ENCODE measurements at regions not wholly inside any gene's neighbourhood (a gene's known extent, or its start where the extent isn't known, plus 50 kb on each side); places are given as distances from the start of the nearest gene placed in this dataset.

DNA sequence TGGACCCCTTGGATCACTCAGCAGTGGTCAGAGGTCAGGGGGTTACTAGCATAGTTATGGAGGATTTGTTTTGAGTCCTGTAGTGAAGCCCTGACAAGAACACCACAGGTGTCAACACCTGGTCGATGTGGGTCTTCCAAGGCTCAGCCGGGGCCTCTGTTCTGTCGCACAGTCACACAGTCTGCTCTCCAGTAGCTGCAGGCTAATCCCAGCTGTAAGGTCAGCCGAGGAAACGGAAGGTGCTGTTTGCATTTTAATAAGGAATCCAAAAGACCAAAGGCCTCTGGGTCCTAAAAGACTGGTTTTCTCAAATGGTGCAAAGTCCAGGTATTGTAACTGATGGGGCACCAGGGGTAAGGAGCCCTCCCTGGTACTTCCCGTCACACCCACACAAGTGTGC, 71.7 kb downstream of the RPLP1 start:
- no peak for DNase-seq
- no peaks in the 10 kb centered on the region for H3K27me3 ChIP-seq (ENCODE audit: low read depth)
- H3K27ac ChIP-seq = no peak overlapping the region
- intact Hi-C loops (cut with DNase I) = no loop called here
- TF ChIP-seq, protein P1, sequence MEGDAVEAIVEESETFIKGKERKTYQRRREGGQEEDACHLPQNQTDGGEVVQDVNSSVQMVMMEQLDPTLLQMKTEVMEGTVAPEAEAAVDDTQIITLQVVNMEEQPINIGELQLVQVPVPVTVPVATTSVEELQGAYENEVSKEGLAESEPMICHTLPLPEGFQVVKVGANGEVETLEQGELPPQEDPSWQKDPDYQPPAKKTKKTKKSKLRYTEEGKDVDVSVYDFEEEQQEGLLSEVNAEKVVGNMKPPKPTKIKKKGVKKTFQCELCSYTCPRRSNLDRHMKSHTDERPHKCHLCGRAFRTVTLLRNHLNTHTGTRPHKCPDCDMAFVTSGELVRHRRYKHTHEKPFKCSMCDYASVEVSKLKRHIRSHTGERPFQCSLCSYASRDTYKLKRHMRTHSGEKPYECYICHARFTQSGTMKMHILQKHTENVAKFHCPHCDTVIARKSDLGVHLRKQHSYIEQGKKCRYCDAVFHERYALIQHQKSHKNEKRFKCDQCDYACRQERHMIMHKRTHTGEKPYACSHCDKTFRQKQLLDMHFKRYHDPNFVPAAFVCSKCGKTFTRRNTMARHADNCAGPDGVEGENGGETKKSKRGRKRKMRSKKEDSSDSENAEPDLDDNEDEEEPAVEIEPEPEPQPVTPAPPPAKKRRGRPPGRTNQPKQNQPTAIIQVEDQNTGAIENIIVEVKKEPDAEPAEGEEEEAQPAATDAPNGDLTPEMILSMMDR (IDR thresholded peaks at IDR 0.05) = no peak
- H3K4me3 ChIP-seq = no peak overlapping the region
- H3K4me1 ChIP-seq = no peaks in the 10 kb centered on the region
- no peaks in the 10 kb centered on the region for H3K9me3 ChIP-seq
- no peak for ATAC-seq
- H3K36me3 ChIP-seq = no peaks in the 10 kb centered on the region

DNA sequence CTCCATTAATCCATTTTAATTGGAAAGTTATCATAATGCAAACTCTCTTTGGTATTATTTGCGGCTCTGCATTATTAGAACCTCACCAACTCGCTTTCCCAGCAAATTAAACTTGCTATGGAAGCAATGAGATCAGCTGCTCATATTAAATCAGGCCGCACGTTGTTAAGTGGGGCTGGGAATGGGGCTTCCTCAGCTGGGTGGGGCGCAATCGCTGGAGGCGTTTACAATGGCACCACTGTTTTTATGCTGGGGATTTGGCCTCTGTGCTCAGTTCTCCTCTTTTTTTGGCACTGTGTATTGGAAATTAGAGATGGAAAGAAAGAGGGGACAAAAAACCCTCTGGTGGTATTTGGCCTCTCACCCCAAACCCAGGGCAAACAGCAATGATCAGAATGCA, 72.2 kb downstream of the RPLP1 start:
- no peak for DNase-seq
- intact Hi-C loops (cut with DNase I) = no loop called here
- Histone ChIP-seq H3K27me3 (ENCODE audit: low read depth) (no peaks in the 10 kb centered on the region), H3K4me3 (no peak overlapping the region), H3K4me1 (no peaks in the 10 kb centered on the region), H3K9me3 (no peaks in the 10 kb centered on the region), H3K36me3 (no peaks in the 10 kb centered on the region), H3K27ac (no peak overlapping the region)
- TF ChIP-seq, protein P1 (IDR thresholded peaks at IDR 0.05) = no peak
- ATAC-seq = no peak

DNA sequence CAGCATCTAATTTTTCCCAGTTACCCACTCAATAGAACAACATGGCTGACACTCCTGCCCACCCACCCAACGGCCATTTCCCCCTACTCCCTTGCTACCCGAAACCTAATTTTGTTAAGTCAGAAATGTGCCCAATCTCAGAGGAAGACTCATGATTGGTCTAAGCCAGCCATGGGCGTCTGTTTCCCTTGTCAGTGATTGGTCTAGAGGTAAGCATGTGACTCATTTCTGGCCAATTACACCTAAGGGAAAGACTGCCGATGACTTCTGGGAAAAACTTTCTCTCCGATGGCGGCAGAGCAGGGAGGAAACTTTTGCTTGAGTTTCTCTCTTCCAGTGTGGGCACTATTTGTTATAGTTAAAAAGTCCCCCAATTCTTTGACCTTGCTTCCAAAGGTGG, 72.9 kb downstream of the RPLP1 start:
- intact Hi-C loops (cut with DNase I) = no loop called here
- DNase-seq (no peak), ATAC-seq (no peak)
- no peaks in the 10 kb centered on the region for H3K36me3 ChIP-seq
- H3K4me1 ChIP-seq = no peaks in the 10 kb centered on the region
- TF ChIP-seq, protein P1 (IDR thresholded peaks at IDR 0.05) = no peak
- H3K4me3 ChIP-seq = no peak overlapping the region
- no peaks in the 10 kb centered on the region for H3K27me3 ChIP-seq (ENCODE audit: low read depth)
- H3K9me3 ChIP-seq = no peaks in the 10 kb centered on the region
- no peak overlapping the region for H3K27ac ChIP-seq

DNA sequence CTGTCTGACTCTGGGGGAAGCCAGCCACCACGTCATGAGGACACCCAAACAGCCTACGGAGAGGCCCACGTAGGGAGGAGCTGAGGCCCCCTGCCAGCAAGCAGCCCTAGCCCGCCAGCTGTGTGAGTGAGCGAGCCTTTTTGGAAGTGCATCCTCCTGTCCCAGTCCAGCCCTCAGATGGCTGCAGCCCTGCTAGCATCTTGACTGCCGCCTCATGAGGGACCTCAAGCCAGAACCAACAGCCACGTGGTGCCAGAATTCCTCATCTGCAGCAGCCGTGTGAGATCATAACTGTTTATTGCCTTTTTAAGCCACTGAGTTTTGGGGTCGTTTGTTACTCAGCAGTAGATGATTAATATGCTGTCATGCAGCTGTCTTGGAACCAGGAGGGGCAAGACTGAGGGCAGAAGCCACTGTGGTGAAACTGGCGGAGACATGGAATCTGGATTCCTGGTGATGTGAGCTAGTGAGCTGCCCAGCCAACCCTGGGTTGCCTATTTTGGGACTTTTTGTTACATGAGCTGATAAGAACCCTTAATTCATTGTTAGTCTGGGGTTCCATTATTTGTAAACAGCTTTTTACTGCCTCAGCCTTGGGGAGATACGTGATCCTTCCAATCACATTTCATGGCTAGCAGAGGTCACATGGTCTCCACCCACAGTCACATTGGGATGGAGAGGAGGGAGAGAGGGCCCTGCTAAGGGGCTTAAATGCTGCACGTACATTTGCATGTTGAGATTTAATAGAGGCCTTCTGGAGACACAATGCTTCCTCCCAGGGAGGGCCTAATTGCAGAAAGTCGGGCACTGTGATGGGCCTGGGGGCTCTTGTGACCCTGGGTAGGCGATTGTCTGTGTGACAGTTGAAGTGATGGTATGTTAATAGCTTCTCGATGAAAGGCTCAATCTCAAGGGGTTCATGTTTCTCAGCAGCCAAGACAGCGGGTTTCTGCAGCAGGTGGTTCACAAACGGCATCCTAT, 73.8 kb downstream of the RPLP1 start:
- Histone ChIP-seq H3K4me1 (no peaks in the 10 kb centered on the region), H3K9me3 (no peaks in the 10 kb centered on the region), H3K27me3 (ENCODE audit: low read depth) (no peaks in the 10 kb centered on the region), H3K27ac (no peak overlapping the region), H3K4me3 (no peak overlapping the region), H3K36me3 (no peaks in the 10 kb centered on the region)
- DNase-seq (no peak), ATAC-seq (no peak)
- TF ChIP-seq, protein P1 (IDR thresholded peaks at IDR 0.05) = no peak
- intact Hi-C loops (cut with DNase I) = no loop called here

DNA sequence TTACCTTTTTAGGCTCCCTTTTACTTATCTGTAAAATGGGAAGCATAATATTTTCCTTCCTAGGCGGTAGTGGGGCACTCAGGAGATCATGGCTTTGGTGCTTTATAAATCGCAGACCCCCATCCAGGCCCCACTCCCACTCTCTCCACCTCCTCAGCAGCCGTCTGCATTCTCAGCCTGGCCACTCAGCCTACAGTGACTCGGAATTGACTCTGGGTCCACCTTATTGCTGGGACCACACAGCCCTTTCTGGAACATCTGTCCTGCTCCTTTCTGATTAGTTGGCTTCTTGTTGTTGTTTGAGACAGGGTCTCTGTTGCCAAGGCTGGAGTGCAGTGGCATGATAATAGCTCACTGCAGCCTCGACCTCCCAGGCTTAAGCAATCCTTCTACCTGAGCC, 76.5 kb downstream of the RPLP1 start:
- DNase-seq (no peak), ATAC-seq (no peak)
- no peaks in the 10 kb centered on the region for H3K4me1 ChIP-seq
- intact Hi-C loops (cut with DNase I) = no loop called here
- H3K9me3 ChIP-seq = no peaks in the 10 kb centered on the region
- H3K36me3 ChIP-seq = no peaks in the 10 kb centered on the region
- H3K4me3 ChIP-seq = no peak overlapping the region
- no peak overlapping the region for H3K27ac ChIP-seq
- H3K27me3 ChIP-seq (ENCODE audit: low read depth) = no peaks in the 10 kb centered on the region
- TF ChIP-seq, protein P1 (IDR thresholded peaks at IDR 0.05) = no peak
